ENCODE measurements at regions not wholly inside any gene's neighbourhood (a gene's known extent, or its start where the extent isn't known, plus 50 kb on each side); places are given as distances from the start of the nearest gene placed in this dataset.
A peak's percentile ranks its signal among the peaks of the same experiment; 100 is the strongest.

- no peak for DNase-seq (ENCODE audit: low read depth in 2 of 2)
Measured at GRCh38 chr1:181387702-181388101, 95.6 kb upstream of the CACNA1E start.

- DNase-seq (ENCODE audit: low read depth in 2 of 2) = no peak
Measured at GRCh38 chr1:181390410-181391077, 92.8 kb upstream of the CACNA1E start.

GRCh38 chr1:181391301-181391900 lies 91.9 kb upstream of the CACNA1E start:
- no peak for DNase-seq (ENCODE audit: low read depth in 2 of 2)

- no peak for DNase-seq (ENCODE audit: low read depth in 2 of 2)
Measured at GRCh38 chr1:181392133-181392532, 91.2 kb upstream of the CACNA1E start.

- DNase-seq (ENCODE audit: low read depth in 2 of 2) = no peak
Measured at GRCh38 chr1:181392613-181393220, 90.6 kb upstream of the CACNA1E start.

GRCh38 chr1:181394766-181395165 lies 88.6 kb upstream of the CACNA1E start:
- no peak for DNase-seq (ENCODE audit: low read depth in 2 of 2)

GRCh38 chr1:181396171-181396670 lies 87.1 kb upstream of the CACNA1E start:
- peak; percentile 18 to 24 for DNase-seq (ENCODE audit: low read depth in 2 of 2)

- DNase-seq (ENCODE audit: low read depth in 2 of 2) = no peak
Measured at GRCh38 chr1:181396811-181397210, 86.5 kb upstream of the CACNA1E start.

- DNase-seq (ENCODE audit: low read depth in 2 of 2) = no peak
Measured at GRCh38 chr1:181397845-181398244, 85.5 kb upstream of the CACNA1E start.

- DNase-seq (ENCODE audit: low read depth in 2 of 2) = no peak
Measured at GRCh38 chr1:181398544-181398943, 84.8 kb upstream of the CACNA1E start.

- DNase-seq (ENCODE audit: low read depth in 2 of 2) = no peak
Measured at GRCh38 chr1:181405584-181405983, 77.7 kb upstream of the CACNA1E start.

- DNase-seq (ENCODE audit: low read depth in 2 of 2) = no peak
Measured at GRCh38 chr1:181406989-181407388, 76.3 kb upstream of the CACNA1E start.

GRCh38 chr1:181409981-181410380 lies 73.3 kb upstream of the CACNA1E start:
- DNase-seq (ENCODE audit: low read depth in 2 of 2) = no peak

GRCh38 chr1:181412746-181413145 lies 70.6 kb upstream of the CACNA1E start:
- DNase-seq (ENCODE audit: low read depth in 2 of 2) = no peak

GRCh38 chr1:181413195-181413815 lies 70.0 kb upstream of the CACNA1E start:
- DNase-seq (ENCODE audit: low read depth in 2 of 2) = no peak

- DNase-seq (ENCODE audit: low read depth in 2 of 2) = no peak
Measured at GRCh38 chr1:181413836-181414235, 69.5 kb upstream of the CACNA1E start.

- DNase-seq (ENCODE audit: low read depth in 2 of 2) = no peak
Measured at GRCh38 chr1:181416268-181416860, 67.0 kb upstream of the CACNA1E start.

GRCh38 chr1:181417915-181418314 lies 65.4 kb upstream of the CACNA1E start:
- no peak for DNase-seq (ENCODE audit: low read depth in 2 of 2)

- peak; percentile 19 to 29 for DNase-seq (ENCODE audit: low read depth in 2 of 2)
Measured at GRCh38 chr1:181423301-181423918, 59.9 kb upstream of the CACNA1E start.

GRCh38 chr1:181424786-181425403 lies 58.4 kb upstream of the CACNA1E start:
- peak; percentile 74 to 77 for DNase-seq (ENCODE audit: low read depth in 2 of 2)

- no peak for DNase-seq (ENCODE audit: low read depth in 2 of 2)
Measured at GRCh38 chr1:181425566-181425965, 57.8 kb upstream of the CACNA1E start.
